HG03575 (cell line): ENCODE measurements at regions not wholly inside any gene's neighbourhood (a gene's known extent, or its start where the extent isn't known, plus 50 kb on each side); places are given as distances from the start of the nearest gene placed in this dataset.

ENCODE experiments used
- ATAC-seq: cut with Tn5 transposase; IDR thresholded peaks from one replicate; pipeline ENCODE4 v1.9.1; 2021; ENCODE audit not compliant: unreplicated experiment, insufficient number of reproducible peaks, low FRiP score; ENCODE audit errors: extremely low read depth

DNA sequence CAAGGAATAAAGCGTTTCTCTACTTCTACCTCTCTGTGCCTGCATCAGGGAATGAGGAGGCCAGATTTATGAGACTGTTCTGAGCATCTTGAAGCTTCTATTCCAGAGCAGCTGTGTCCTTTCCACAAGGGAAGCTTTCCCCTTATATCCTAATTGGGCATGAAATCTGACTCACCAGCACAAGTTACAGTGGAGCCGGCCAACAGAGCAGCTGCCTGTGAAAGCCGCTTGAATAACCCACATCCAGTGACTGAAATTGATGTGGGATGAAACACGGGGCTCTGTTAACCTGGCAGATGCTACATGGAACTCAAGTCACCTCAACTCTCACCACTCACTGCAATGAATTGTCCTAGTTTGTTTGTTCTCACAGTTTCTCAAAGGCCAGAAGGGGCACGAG is 400.3 kb downstream of the TFAP2A start:
- ATAC-seq: no peak

- ATAC-seq: no peak
Observed at GRCh38 chr6:10000551-10000950, 414.3 kb downstream of the TFAP2A start.

- no peak for ATAC-seq
Observed at GRCh38 chr6:9999796-10000195, 415.1 kb downstream of the TFAP2A start.

GRCh38 chr6:9986273-9986672 is 428.6 kb downstream of the TFAP2A start:
- no peak for ATAC-seq

- no peak for ATAC-seq
Observed at GRCh38 chr6:9985481-9985880, 429.4 kb downstream of the TFAP2A start.

DNA sequence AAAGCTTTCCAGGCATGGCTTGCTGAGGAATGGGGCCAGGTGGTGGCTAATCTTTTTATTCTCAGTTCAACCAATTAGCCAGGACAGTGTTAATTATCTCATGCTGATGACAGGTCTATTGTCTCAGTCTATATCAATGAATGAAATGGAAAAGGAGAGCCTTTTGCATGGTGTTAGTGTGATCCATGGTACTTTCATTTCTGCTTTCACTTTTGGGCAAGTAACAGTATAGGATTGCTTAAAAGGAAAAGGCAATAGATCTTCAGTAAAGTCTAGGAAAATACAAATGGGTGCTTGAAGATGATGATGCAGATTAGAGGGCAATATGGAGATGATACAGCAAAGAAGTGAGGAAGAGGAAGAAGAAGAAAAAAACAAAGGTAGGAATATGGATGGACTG is 430.3 kb downstream of the TFAP2A start:
- no peak for ATAC-seq

DNA sequence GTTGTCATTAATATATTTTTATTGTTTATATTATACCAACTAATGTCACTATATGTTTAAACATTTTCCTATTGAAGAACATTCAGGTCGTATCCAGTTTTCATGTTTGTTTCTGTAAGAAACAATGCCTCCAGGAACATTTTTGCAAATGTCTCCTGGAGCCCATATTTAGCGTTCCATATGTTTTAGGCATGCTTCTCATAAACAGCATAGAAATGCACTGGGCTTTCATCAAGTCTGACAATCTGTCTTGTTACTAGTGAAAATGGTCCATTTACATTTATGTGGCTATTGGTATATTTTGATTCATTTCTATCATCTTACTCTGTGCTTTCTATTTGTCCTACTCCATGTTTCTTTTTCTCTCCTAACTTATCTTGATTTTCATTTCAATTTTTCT is 431.7 kb downstream of the TFAP2A start:
- no peak for ATAC-seq

- no peak for ATAC-seq
Observed at GRCh38 chr6:9982215-9982614, 432.7 kb downstream of the TFAP2A start.

GRCh38 chr6:9979996-9980395 is 434.9 kb downstream of the TFAP2A start:
- no peak for ATAC-seq

GRCh38 chr6:9978480-9978879 is 436.4 kb downstream of the TFAP2A start:
- no peak for ATAC-seq

GRCh38 chr6:9977411-9977810 is 437.5 kb downstream of the TFAP2A start:
- no peak for ATAC-seq

DNA sequence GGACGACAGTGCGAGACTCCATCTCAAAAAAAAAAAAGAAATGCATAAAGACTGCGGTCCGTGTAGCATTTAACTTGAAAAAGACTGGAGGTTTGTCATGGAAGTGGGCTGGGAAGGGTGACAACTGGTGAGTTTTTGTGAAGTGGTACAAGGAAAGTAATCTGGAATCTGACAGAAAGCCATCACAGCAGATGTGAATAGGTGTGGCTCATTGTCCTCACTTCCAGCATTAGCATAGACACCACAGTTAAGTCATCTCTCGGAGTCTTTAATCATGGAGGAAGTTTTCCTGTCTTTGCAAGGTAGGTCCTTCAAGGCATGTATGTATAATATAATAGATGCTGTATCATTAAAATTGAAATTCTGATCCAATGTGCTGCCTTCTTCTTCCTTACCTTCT is 453.2 kb downstream of the TFAP2A start:
- ATAC-seq: no peak

DNA sequence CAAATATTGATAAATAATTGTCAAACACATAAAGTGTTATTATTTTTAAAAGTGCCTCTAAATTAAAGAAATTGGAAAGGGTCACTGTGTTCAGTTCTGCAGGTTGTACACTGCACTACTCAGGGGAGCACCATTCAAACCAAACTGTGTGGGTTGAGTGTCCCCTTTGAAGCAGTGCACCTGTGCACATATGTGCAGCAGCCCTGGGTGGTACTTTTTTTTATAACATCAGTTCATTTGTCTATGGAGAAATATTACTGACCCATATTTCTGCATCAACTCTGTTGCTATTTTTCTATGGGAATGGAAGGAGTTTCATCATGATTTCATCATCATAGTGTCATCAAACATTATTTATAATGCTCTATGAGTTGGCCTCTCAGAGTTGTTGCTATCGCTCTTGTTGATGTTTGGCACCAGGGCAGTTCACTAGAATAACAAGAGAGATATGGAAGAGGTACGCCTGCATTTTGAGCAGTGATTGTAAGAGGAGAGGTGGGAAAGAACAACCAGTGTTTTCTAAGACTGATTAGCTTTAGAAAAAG is 457.6 kb downstream of the TFAP2A start:
- no peak for ATAC-seq

DNA sequence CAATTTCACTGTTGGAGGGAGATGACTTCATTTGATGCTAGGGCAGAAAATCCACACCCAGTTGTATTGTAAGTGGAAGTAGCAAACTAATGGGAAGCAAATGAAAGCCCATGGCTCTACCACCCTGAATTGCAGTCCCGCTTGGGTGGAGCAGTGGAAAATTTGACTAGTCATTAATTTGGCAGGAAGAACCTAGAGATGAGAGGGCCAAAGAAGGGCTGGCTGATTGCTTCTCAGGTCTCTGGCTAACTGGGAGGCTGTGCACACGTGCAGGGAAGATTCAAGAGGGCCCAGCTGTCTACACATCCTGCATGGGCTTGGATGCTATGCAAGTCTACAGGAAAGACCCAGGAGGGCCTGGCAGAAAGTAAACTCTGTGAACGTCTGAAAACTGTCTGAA is 466.2 kb downstream of the TFAP2A start:
- ATAC-seq: no peak

GRCh38 chr6:9943986-9944385 is 470.9 kb downstream of the TFAP2A start:
- no peak for ATAC-seq

DNA sequence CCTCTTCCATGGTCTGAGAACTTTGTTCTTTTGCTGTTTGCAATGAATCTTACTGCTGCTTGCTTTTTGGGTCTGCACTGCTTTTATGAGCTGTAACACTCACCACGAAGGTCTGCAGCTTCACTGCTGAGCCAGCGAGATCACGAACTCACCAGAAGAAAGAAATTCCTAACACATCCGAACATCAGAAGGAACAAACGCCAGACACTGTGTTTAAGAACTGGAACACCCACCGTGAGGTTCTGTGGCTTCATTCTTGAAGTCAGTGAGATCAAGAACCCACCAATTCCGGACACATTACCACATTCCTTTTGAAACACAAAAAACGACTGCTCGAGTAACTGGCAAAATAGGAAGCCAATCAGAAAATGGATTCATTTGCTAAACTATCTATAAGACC is 471.8 kb downstream of the TFAP2A start:
- ATAC-seq: no peak

GRCh38 chr6:9942131-9942530 is 472.7 kb downstream of the TFAP2A start:
- no peak for ATAC-seq

DNA sequence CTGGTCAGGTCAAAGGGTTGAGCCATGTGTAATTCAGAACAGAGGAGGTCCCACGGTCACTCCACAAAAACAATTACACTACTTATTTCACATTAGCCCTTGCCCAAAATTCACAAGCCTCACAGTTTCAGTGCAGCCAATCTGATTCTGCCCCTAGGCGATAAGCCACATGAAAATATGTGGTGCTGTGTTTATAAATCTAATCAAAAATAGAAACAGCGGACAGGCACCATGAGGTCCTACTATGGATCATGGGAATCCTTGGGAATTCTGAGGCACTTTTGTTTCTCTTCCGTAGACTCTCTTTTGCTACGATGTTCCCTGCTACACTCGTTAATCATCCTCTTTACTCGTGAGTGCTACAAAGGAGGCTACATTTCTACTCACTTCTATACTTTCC is 476.1 kb downstream of the TFAP2A start:
- no peak for ATAC-seq

DNA sequence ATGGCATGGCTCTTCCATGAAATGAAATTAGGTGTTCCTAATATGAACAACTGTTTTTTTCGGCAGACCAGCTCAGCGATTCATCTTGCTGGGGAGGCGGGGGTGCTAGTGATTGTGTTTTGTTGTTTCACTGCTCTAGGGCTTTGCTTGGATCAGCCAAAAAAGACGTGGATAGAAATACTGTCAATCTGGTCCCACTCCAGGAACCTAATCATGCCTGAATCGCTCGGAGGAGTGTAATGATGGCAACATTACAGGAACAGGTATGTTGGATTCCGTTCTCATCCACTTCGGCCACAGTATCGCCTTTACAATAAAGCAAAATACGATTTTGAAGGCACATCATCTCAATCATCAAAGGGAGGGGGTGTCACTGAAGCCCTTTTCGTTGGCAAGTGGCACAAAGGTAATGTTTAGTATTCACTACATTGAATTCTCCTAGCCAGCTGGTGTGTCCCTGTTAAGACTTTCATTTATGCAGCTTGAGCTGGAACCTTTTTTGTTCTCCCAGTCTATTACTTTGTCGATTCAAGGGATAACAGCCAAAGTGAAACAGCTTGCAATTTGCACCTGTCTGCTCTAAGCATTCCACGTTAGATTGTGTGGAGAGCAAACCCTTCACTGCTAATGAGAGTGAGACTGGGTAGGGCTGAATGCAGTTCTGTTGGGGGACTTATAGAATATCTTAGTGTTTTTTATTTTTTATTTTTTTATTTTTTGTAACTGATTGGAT is 477.7 kb downstream of the TFAP2A start:
- ATAC-seq: no peak

GRCh38 chr6:9936551-9936950 is 478.3 kb downstream of the TFAP2A start:
- no peak for ATAC-seq

DNA sequence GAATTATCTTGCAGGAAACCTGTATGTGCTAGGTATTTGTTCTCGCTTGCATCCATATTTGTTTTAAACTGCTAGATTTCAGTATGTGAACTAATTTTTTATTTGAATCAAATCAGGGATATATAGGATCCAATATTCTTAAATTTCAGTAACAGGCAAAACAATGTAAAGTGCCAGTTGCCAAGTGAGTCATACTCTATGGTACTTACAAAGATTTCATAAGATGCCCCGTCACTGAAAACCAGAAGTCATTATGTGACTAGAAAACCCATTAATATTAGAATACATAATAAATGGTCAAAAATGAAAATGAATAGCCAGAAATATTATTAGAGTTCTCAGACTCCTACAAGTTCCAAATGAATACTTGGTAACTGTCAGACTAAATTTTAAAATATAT is 481.2 kb downstream of the TFAP2A start:
- ATAC-seq: no peak
